ENCODE measurements at regions not wholly inside any gene's neighbourhood (a gene's known extent, or its start where the extent isn't known, plus 50 kb on each side); places are given as distances from the start of the nearest gene placed in this dataset.
A peak's percentile ranks its signal among the peaks of the same experiment; 100 is the strongest.

GRCh38 chr10:10902951-10903350, 114.7 kb upstream of the CELF2 start:
- intact Hi-C loops (cut with micrococcal nuclease; ENCODE audit: unreplicated experiment), result no loop called here
- Histone ChIP-seq H3K4me3 (no peak overlapping the region), H3K36me3 (ENCODE audit: low read depth) (no peaks in the 10 kb centered on the region), H3K79me2 (ENCODE audit: low read depth) (no peaks in the 10 kb centered on the region), H3K27me3 (ENCODE audit: insufficient read depth, low read depth) (no peaks in the 10 kb centered on the region), H3K9me3 (ENCODE audit: insufficient read depth, low read depth) (no peaks in the 10 kb centered on the region), H3K9me2 (ENCODE audit: insufficient read depth) (no peaks in the 10 kb centered on the region), H3K4me2 (no peak overlapping the region), H4K20me1 (ENCODE audit: insufficient read depth) (no peaks in the 10 kb centered on the region), H3K27ac (no peak overlapping the region), H3K4me1 (replicated peaks; ENCODE audit: insufficient read depth) (no peaks in the 10 kb centered on the region), H2AFZ (no peak overlapping the region), H3F3A (ENCODE audit: insufficient read depth, low read depth) (no peaks in the 10 kb centered on the region)
- BruUV-seq (replicated peaks), result no TSS peak
- POLR2A ChIA-PET (ENCODE audit: unreplicated experiment), result no interaction called here
- DNase-seq, result no peak
- TF ChIP-seq EZH2 (IDR thresholded peaks at IDR 0.05; ENCODE audit: low read depth) (no peak), CTCF (conservative IDR thresholded peaks at IDR 0.05) (no peak)
- CTCF ChIA-PET, result no interaction called here

- Histone ChIP-seq H3K9me2 (ENCODE audit: insufficient read depth) (no peaks in the 10 kb centered on the region), H3K9me3 (ENCODE audit: insufficient read depth, low read depth) (no peaks in the 10 kb centered on the region), H3F3A (ENCODE audit: insufficient read depth, low read depth) (no peaks in the 10 kb centered on the region), H3K27me3 (ENCODE audit: insufficient read depth, low read depth) (no peaks in the 10 kb centered on the region), H4K20me1 (ENCODE audit: insufficient read depth) (no peaks in the 10 kb centered on the region), H3K36me3 (ENCODE audit: low read depth) (no peaks in the 10 kb centered on the region), H2AFZ (no peak overlapping the region), H3K4me3 (no peak overlapping the region), H3K4me1 (replicated peaks; ENCODE audit: insufficient read depth) (no peaks in the 10 kb centered on the region), H3K27ac (no peak overlapping the region), H3K4me2 (no peak overlapping the region), H3K79me2 (ENCODE audit: low read depth) (no peaks in the 10 kb centered on the region)
- ChIA-PET CTCF (no interaction called here), POLR2A (ENCODE audit: unreplicated experiment) (no interaction called here)
- TF ChIP-seq CTCF (conservative IDR thresholded peaks at IDR 0.05) (no peak), EZH2 (IDR thresholded peaks at IDR 0.05; ENCODE audit: low read depth) (no peak)
- intact Hi-C loops (cut with micrococcal nuclease; ENCODE audit: unreplicated experiment), result no loop called here
- no TSS peak for BruUV-seq (replicated peaks)
- DNase-seq, result no peak
Measured at GRCh38 chr10:10903620-10904019, 114.1 kb upstream of the CELF2 start.

- peak overlapping the region; percentile 74 for H3K4me2 ChIP-seq
- peaks cover 16% of the 10 kb centered on the region for H3K4me1 ChIP-seq (replicated peaks; ENCODE audit: insufficient read depth)
- TF ChIP-seq EZH2 (IDR thresholded peaks at IDR 0.05; ENCODE audit: low read depth) (no peak), CTCF (conservative IDR thresholded peaks at IDR 0.05) (no peak)
- H3K36me3 ChIP-seq (ENCODE audit: low read depth), result no peaks in the 10 kb centered on the region
- H3K27me3 ChIP-seq (ENCODE audit: insufficient read depth, low read depth), result no peaks in the 10 kb centered on the region
- H3K4me3 ChIP-seq, result no peak overlapping the region
- H4K20me1 ChIP-seq (ENCODE audit: insufficient read depth), result no peaks in the 10 kb centered on the region
- no peaks in the 10 kb centered on the region for H3K9me2 ChIP-seq (ENCODE audit: insufficient read depth)
- intact Hi-C loops (cut with micrococcal nuclease; ENCODE audit: unreplicated experiment), result loop anchor here (1.0 kb wide), 2 partner anchors 38 to 115 kb away; no protein-coding TSS in a partner anchor
- DNase-seq, result no peak
- BruUV-seq (replicated peaks), result no TSS peak
- no peaks in the 10 kb centered on the region for H3K9me3 ChIP-seq (ENCODE audit: insufficient read depth, low read depth)
- H2AFZ ChIP-seq, result no peak overlapping the region
- H3K27ac ChIP-seq, result no peak overlapping the region
- CTCF ChIA-PET, result no interaction called here
- no peaks in the 10 kb centered on the region for H3K79me2 ChIP-seq (ENCODE audit: low read depth)
- peaks cover 3% of the 10 kb centered on the region; the same call in 1 of the 2 replicates for H3F3A ChIP-seq (ENCODE audit: insufficient read depth, low read depth)
- POLR2A ChIA-PET (ENCODE audit: unreplicated experiment), result no interaction called here
Measured at GRCh38 chr10:10910634-10911033, 107.0 kb upstream of the CELF2 start.
